Left ventricle myocardium inferior (tissue), 1 donor: ENCODE measurements at regions not wholly inside any gene's neighbourhood (a gene's known extent, or its start where the extent isn't known, plus 50 kb on each side); places are given as distances from the start of the nearest gene placed in this dataset.

ENCODE experiments used
- DNase-seq: peaks from one replicate; pipeline ENCODE4 v3.0.0-alpha.2; 2020
- H3K27ac ChIP-seq: fragments of 200-600 bp; replicated peaks from 2 replicates; pipeline ENCODE4 v1.8.0; 2021
- H3K27me3 ChIP-seq: fragments of 200-600 bp; 2 replicates; pipeline ENCODE4 v1.8.0; 2021; ENCODE audit warnings: low read depth
- H3K36me3 ChIP-seq: fragments of 200-600 bp; 2 replicates; pipeline ENCODE4 v1.8.0; 2021
- H3K4me1 ChIP-seq: fragments of 200-600 bp; 2 replicates; pipeline ENCODE4 v1.8.0; 2021
- H3K4me3 ChIP-seq: fragments of 200-600 bp; 2 replicates; pipeline ENCODE4 v1.8.0; 2021; ENCODE audit warnings: mild to moderate bottlenecking, moderate library complexity
- H3K9me3 ChIP-seq: fragments of 200-600 bp; replicated peaks from 2 replicates; pipeline ENCODE4 v1.8.0; 2021
- CTCF ChIP-seq: fragments of 200-600 bp; IDR thresholded peaks from 2 replicates; pipeline ENCODE4 v1.8.0; 2021; ENCODE audit warnings: antibody characterized with exemption, mild to moderate bottlenecking, borderline replicate concordance
- intact Hi-C: fragments of 100-400 bp; cut with micrococcal nuclease; formaldehyde crosslinking; loops from one replicate; pipeline ENCODE4 v1.11.0; 2022
- donor health status: DM: no; HTN: yes; CAD: no; lungs with severe emphysema.

- no peak for TF ChIP-seq CTCF
- H3K4me1 ChIP-seq: no peaks in the 10 kb centered on the region
- H3K27ac ChIP-seq: no peak overlapping the region
- DNase-seq: no peak
- intact Hi-C loops: no loop called here
- peaks cover 11% of the 10 kb centered on the region for H3K36me3 ChIP-seq
- H3K27me3 ChIP-seq: no peaks in the 10 kb centered on the region
- H3K9me3 ChIP-seq: peaks cover 32% of the 10 kb centered on the region
- no peak overlapping the region for H3K4me3 ChIP-seq
Measured at GRCh38 chr6:159617444-159617843, 75.6 kb downstream of the SOD2 start.

- no peak for TF ChIP-seq CTCF
- Histone ChIP-seq H3K36me3 (peaks cover 11% of the 10 kb centered on the region), H3K4me1 (no peaks in the 10 kb centered on the region), H3K4me3 (no peak overlapping the region), H3K27me3 (no peaks in the 10 kb centered on the region), H3K9me3 (peaks cover 32% of the 10 kb centered on the region), H3K27ac (no peak overlapping the region)
- intact Hi-C loops: no loop called here
- DNase-seq: no peak
Measured at GRCh38 chr6:159616456-159616855, 76.6 kb downstream of the SOD2 start.

- Histone ChIP-seq H3K27me3 (no peaks in the 10 kb centered on the region), H3K36me3 (peaks cover 11% of the 10 kb centered on the region), H3K4me3 (no peak overlapping the region), H3K9me3 (peaks cover 32% of the 10 kb centered on the region), H3K4me1 (no peaks in the 10 kb centered on the region), H3K27ac (no peak overlapping the region)
- intact Hi-C loops: no loop called here
- DNase-seq: no peak
- TF ChIP-seq CTCF: no peak
Measured at GRCh38 chr6:159615918-159616317, 77.1 kb downstream of the SOD2 start.

GRCh38 chr6:159610881-159611280 lies 82.2 kb downstream of the SOD2 start:
- no peak for DNase-seq
- TF ChIP-seq CTCF: no peak
- no peaks in the 10 kb centered on the region for H3K4me1 ChIP-seq
- H3K9me3 ChIP-seq: peaks cover 30% of the 10 kb centered on the region
- H3K27ac ChIP-seq: no peak overlapping the region
- H3K27me3 ChIP-seq: no peaks in the 10 kb centered on the region
- no peaks in the 10 kb centered on the region for H3K36me3 ChIP-seq
- intact Hi-C loops: no loop called here
- no peak overlapping the region for H3K4me3 ChIP-seq

- Histone ChIP-seq H3K9me3 (peaks cover 23% of the 10 kb centered on the region), H3K4me1 (no peaks in the 10 kb centered on the region), H3K27ac (peak overlapping the region; percentile 11), H3K4me3 (no peak overlapping the region), H3K27me3 (no peaks in the 10 kb centered on the region), H3K36me3 (no peaks in the 10 kb centered on the region)
- DNase-seq: peak; percentile 34
- no peak for TF ChIP-seq CTCF
- intact Hi-C loops: no loop called here
Measured at GRCh38 chr6:159609652-159610178, 83.3 kb downstream of the SOD2 start.
